K562 (cell line): ENCODE measurements at regions not wholly inside any gene's neighbourhood (a gene's known extent, or its start where the extent isn't known, plus 50 kb on each side); places are given as distances from the start of the nearest gene placed in this dataset.

Experiments
- BRCA1 ChIP-seq, 2 experiments: fragments of 450-650 bp in 1 of 2; sonication (generic) in 1 of 2; formaldehyde crosslinking in 1 of 2; IDR thresholded peaks; 2 replicates each; pipeline versions ENCODE4 v1.5.0 to v1.6.1; 2017 to 2020; ENCODE audit warnings: mild to moderate bottlenecking in 1 of 2, missing genetic modification reagents in 1 of 2
- CSDE1 ChIP-seq, 2 experiments: fragments of 450-650 bp; IDR thresholded peaks; 2 replicates each; pipeline ENCODE4 v1.6.1; 2016; ENCODE audit warnings: mild to moderate bottlenecking in 1 of 2
- ELF1 ChIP-seq: fragments of 200-800 bp; sonication (Bioruptor generic); IDR thresholded peaks from 2 replicates; pipeline ENCODE4 v1.6.1; 2016; ENCODE audit warnings: missing genetic modification characterization, missing compliant biosample characterization
- FOXP1 ChIP-seq: sonication (generic); formaldehyde crosslinking; IDR thresholded peaks from 2 replicates; pipeline ENCODE4 v1.8.0; 2022; ENCODE audit warnings: mild to moderate bottlenecking, missing genetic modification reagents
- HES1 ChIP-seq: fragments of 450-650 bp; IDR thresholded peaks from 2 replicates; pipeline ENCODE4 v1.6.1; 2016; ENCODE audit warnings: low read depth, mild to moderate bottlenecking, moderate library complexity
- ILF3 ChIP-seq: fragments of 450-650 bp; IDR thresholded peaks from 2 replicates; pipeline ENCODE4 v1.6.1; 2018; ENCODE audit warnings: antibody characterized with exemption, mild to moderate bottlenecking, moderate library complexity, borderline replicate concordance
- ILK ChIP-seq: fragments of 450-650 bp; IDR thresholded peaks from 2 replicates; pipeline ENCODE4 v1.6.1; 2016; ENCODE audit warnings: missing genetic modification characterization, low read depth, mild to moderate bottlenecking, missing compliant biosample characterization, moderate library complexity, borderline replicate concordance
- MAFF ChIP-seq: IDR thresholded peaks from 2 replicates; pipeline ENCODE4 v1.6.1; 2012; ENCODE audit warnings: low read length, improper control_type of control experiment
- NR2C2 ChIP-seq, 2 experiments: fragments of 200-800 bp in 1 of 2; sonication (Bioruptor generic) in 1 of 2; sonication (generic) in 1 of 2; formaldehyde crosslinking in 1 of 2; IDR thresholded peaks; 2 replicates each; pipeline versions ENCODE4 v1.6.1 to v1.8.0; 2016 to 2022; ENCODE audit warnings: mild to moderate bottlenecking in 1 of 2, missing compliant biosample characterization in 1 of 2, missing genetic modification characterization in 1 of 2, missing genetic modification reagents in 1 of 2
- PPARD ChIP-seq: fragments of 250-450 bp; sonication (Bioruptor Pico); IDR thresholded peaks from 2 replicates; pipeline ENCODE4 v1.8.0; 2022; ENCODE audit warnings: inconsistent platforms, mild to moderate bottlenecking, moderate library complexity
- SP1 ChIP-seq: sonication (generic); formaldehyde crosslinking; IDR thresholded peaks from 2 replicates; pipeline ENCODE4 v1.8.1; 2022; ENCODE audit warnings: mild to moderate bottlenecking, missing genetic modification reagents
- SRSF1 ChIP-seq: fragments of 200-400 bp; formaldehyde crosslinking; IDR thresholded peaks from 2 replicates; pipeline ENCODE4 v1.6.1; 2017; ENCODE audit warnings: mild to moderate bottlenecking, low read depth, low read length, moderate library complexity
- STAT5B ChIP-seq: fragments of 250-450 bp; sonication (Bioruptor Pico); IDR thresholded peaks from 2 replicates; pipeline ENCODE4 v1.8.0; 2021; ENCODE audit warnings: mild to moderate bottlenecking, inconsistent platforms
- TAF15 ChIP-seq: fragments of 200-400 bp; formaldehyde crosslinking; IDR thresholded peaks from 2 replicates; pipeline ENCODE4 v1.6.1; 2017; ENCODE audit warnings: mild to moderate bottlenecking, low read depth, low read length, moderate library complexity
- TARDBP ChIP-seq: fragments of 450-650 bp; IDR thresholded peaks from 2 replicates; pipeline ENCODE4 v1.6.1; 2016
- TBL1XR1 ChIP-seq, 2 experiments: IDR thresholded peaks; 2 replicates each; pipeline ENCODE4 v1.6.1; 2012; ENCODE audit warnings: improper control_type of control experiment in 2 of 2, low read length in 2 of 2, mild to moderate bottlenecking in 1 of 2
- TSC22D4 ChIP-seq: fragments of 450-650 bp; IDR thresholded peaks from 2 replicates; pipeline ENCODE4 v1.6.1; 2016; ENCODE audit warnings: missing genetic modification characterization, missing biosample characterization, control low read depth
- ZKSCAN1 ChIP-seq: fragments of 150-350 bp; IDR thresholded peaks from 2 replicates; pipeline ENCODE4 v1.6.1; 2016; ENCODE audit warnings: low read depth, low read length
- ZNF121 ChIP-seq: sonication (generic); formaldehyde crosslinking; conservative IDR thresholded peaks from 2 replicates; pipeline ENCODE4 v1.8.0; 2022; ENCODE audit warnings: missing genetic modification reagents
- ZNF507 ChIP-seq: conservative IDR thresholded peaks from 2 replicates; pipeline ENCODE4 v1.6.1; 2017; ENCODE audit warnings: missing genetic modification characterization, missing compliant biosample characterization
- TF ChIP-seq, protein P1 (sequence below): sonication (generic); formaldehyde crosslinking; IDR thresholded peaks from 2 replicates; pipeline ENCODE4 v1.8.1; 2023; ENCODE audit warnings: mild to moderate bottlenecking, missing genetic modification reagents
- TF ChIP-seq, protein P2 (sequence below): fragments of 450-650 bp; IDR thresholded peaks from 2 replicates; pipeline ENCODE4 v1.7.1; 2018; ENCODE audit warnings: mild to moderate bottlenecking, low read depth; ENCODE audit not compliant: partially characterized antibody

DNA sequence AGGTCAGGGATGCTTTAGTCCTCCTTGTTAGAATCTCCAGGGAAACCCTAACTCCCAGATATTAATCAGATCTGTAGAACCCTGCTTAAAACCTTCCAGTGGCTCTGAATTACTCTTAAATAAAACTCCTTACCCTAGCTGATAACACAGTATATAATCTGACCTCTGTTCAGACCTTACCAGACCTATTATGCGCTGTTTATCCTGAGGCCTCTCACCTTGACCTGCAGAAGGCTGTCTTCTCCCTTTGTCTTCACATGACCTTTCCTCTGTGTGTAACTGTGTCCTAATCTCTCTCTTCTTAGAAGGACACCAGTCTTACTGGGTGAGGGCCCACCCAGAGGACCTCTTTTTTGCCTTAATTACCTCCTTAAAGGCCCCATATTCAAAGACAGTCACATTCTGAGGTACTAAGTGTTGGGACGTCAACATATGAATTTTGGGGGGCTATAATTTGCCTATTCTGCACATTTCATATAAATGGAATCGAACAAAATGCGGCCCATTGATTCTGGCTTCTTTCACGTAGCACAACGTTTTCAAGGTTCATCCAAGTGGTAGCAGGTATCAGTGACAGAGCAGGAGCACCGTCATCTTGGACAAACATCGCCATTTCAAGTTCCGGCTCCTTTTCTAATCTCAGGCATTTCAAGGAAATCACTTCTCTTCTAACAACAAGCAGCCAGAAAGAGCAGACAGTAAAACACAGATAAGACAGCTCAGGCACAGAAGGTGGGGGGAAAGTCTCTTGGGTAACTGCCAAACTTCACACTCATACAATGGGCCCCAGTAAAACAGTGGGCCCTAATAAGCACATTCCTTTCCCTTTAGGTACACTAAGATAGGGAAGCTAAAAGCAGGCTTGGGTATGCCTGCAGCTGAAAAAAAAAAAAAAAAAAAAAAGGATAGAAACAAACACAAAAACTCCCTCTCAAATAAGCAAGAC lies 200.2 kb upstream of the NUDT4 start (continued):
- TF ChIP-seq HES1 (peak; percentile 50; the same call in 1 of the 2 replicates), ZNF507 (tag) (no peak), STAT5B (no peak), ILK (tag) (no peak), ZNF121 (CRISPR knock-in tag) (no peak), NR2C2 (CRISPR knock-in tag; IDR thresholded peaks at IDR 0.05) (no peak), NR2C2 (tag; IDR thresholded peaks at IDR 0.05) (peak; percentile 41; the same call in 1 of the 2 replicates), ELF1 (tag) (no peak), TBL1XR1 (IDR thresholded peaks at IDR 0.05; ENCODE audit: low read length in 2 of 2) (peak in 1 of 2 experiments; percentile 70; a peak in 1 of 4 replicates), MAFF (peak; percentile 29), TARDBP (no peak), TSC22D4 (tag) (no peak), ILF3 (no peak), BRCA1 (IDR thresholded peaks at IDR 0.05) (no peak), BRCA1 (CRISPR knock-in tag; IDR thresholded peaks at IDR 0.05) (no peak), ZKSCAN1 (no peak; the same call in 1 of the 2 replicates), CSDE1 (IDR thresholded peaks at IDR 0.05) (no peak), PPARD (CRISPR knock-in tag) (no peak), FOXP1 (CRISPR knock-in tag) (no peak), TAF15 (no peak), SRSF1 (no peak), SP1 (no peak)
- TF ChIP-seq, protein P1, sequence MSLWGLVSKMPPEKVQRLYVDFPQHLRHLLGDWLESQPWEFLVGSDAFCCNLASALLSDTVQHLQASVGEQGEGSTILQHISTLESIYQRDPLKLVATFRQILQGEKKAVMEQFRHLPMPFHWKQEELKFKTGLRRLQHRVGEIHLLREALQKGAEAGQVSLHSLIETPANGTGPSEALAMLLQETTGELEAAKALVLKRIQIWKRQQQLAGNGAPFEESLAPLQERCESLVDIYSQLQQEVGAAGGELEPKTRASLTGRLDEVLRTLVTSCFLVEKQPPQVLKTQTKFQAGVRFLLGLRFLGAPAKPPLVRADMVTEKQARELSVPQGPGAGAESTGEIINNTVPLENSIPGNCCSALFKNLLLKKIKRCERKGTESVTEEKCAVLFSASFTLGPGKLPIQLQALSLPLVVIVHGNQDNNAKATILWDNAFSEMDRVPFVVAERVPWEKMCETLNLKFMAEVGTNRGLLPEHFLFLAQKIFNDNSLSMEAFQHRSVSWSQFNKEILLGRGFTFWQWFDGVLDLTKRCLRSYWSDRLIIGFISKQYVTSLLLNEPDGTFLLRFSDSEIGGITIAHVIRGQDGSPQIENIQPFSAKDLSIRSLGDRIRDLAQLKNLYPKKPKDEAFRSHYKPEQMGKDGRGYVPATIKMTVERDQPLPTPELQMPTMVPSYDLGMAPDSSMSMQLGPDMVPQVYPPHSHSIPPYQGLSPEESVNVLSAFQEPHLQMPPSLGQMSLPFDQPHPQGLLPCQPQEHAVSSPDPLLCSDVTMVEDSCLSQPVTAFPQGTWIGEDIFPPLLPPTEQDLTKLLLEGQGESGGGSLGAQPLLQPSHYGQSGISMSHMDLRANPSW = no peak
- TF ChIP-seq, protein P2, sequence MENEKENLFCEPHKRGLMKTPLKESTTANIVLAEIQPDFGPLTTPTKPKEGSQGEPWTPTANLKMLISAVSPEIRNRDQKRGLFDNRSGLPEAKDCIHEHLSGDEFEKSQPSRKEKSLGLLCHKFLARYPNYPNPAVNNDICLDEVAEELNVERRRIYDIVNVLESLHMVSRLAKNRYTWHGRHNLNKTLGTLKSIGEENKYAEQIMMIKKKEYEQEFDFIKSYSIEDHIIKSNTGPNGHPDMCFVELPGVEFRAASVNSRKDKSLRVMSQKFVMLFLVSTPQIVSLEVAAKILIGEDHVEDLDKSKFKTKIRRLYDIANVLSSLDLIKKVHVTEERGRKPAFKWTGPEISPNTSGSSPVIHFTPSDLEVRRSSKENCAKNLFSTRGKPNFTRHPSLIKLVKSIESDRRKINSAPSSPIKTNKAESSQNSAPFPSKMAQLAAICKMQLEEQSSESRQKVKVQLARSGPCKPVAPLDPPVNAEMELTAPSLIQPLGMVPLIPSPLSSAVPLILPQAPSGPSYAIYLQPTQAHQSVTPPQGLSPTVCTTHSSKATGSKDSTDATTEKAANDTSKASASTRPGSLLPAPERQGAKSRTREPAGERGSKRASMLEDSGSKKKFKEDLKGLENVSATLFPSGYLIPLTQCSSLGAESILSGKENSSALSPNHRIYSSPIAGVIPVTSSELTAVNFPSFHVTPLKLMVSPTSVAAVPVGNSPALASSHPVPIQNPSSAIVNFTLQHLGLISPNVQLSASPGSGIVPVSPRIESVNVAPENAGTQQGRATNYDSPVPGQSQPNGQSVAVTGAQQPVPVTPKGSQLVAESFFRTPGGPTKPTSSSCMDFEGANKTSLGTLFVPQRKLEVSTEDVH = peak; percentile 33
